ENCODE measurements at regions not wholly inside any gene's neighbourhood (a gene's known extent, or its start where the extent isn't known, plus 50 kb on each side); places are given as distances from the start of the nearest gene placed in this dataset.

DNA sequence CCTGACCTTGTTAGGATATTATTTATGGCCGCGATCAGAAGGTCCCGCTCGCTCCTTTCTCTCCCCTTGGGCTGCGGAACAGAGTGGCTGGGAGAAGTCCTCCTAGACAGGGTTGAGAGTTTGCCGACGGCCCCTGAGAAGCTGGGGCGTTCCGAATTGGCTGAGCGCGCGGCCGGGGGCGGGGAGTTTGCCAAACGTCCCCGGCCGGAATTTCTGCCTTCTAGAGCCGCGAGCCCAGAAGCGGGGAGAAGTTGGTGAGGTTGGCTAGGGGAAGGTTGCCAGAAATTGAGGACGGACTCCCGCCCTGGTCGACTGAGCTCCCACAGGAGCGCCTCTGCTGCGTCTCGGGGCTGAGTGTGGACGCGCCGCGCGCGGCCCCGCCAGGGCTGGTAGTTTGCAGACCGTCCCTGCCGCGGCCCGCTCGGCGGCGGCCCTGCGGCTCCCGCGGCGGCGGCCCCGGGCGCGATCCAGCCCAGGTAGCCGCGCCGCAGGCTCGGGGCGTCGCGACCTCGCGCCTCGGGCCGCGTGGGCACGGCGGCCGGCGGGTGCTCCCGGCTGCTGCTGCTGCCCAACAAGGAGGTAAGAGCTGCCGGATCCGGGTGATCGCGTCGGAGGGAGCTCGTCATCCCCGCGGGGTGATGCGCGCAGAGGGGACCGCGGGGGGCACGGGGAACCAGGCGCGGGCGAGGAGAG, 134.0 kb upstream of the MGAT5 start (continued):
- TF ChIP-seq SPI1 (IDR thresholded peaks at IDR 0.05; ENCODE audit: borderline replicate concordance, insufficient read depth, low read depth, low read length) (no peak), CHD2 (IDR thresholded peaks at IDR 0.05; ENCODE audit: borderline replicate concordance, low read depth, low read length) (peak; percentile 21; the same call in 1 of the 2 replicates)

DNA sequence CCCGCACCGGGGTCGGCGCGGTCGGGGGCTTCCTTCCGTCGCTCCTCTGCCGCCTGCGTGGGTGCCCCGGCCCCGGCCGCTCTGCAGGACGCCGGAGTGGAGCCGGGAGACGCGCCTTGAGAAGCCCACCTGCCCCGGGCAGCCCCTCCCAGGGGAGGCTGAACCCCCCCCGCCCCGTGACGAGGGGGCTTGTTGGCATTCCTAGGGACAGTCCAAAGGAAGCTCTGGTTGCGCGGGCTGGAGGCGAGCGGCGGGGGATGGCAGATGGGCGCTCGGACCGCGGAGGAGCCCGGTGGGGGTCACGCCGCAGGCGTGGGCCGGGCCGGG, 133.5 kb upstream of the MGAT5 start:
- H3K4me1 ChIP-seq (ENCODE audit: control insufficient read depth, insufficient read depth, low read length) = peaks cover 26% of the 10 kb centered on the region
- in situ Hi-C loops (cut with MboI) (no loop called here), intact Hi-C loops (cut with micrococcal nuclease; ENCODE audit: unreplicated experiment) (no loop called here)
- DNase-seq (ENCODE audit: low read depth, low spot score) = no peak
- ChIA-PET SMC1A (ENCODE audit: uncharacterized antibody, unreplicated experiment) (interaction anchor here (0.7 to 5.8 kb wide), 10 partner anchors 99 to 331 kb away, joined by 3 to 163 read pairs (median 12); no protein-coding TSS in a partner anchor), RAD21 (ENCODE audit: unreplicated experiment) (interaction anchor here (0.9 to 11.1 kb wide), 16 partner anchors 17 to 292 kb away, joined by 3 to 201 read pairs (median 4); partner anchors contain the start of gene MGAT5), POLR2A (interaction anchor here (0.6 to 4.3 kb wide), 5 partner anchors 85 to 291 kb away, joined by 3 to 24 read pairs (median 8); no protein-coding TSS in a partner anchor), CTCF (interaction anchor here (1.1 to 17.5 kb wide), 7 partner anchors 85 to 293 kb away, joined by 3 to 320 read pairs (median 7); no protein-coding TSS in a partner anchor)
- FAIRE-seq = no peak
- H3K4me3 ChIP-seq = peak overlapping the region; percentile 92
- ATAC-seq = no peak; the same call in 1 of the 3 replicates
- H3K36me3 ChIP-seq (ENCODE audit: control insufficient read depth in 2 of 2, insufficient read depth in 2 of 2, low read length in 1 of 2) = 0 out of 4 replicates have a peak, but pooled peaks cover 0 to 2% of the 10 kb centered on the region in 2 experiments
- peak overlapping the region; percentile 19; the same call in 1 of the 2 replicates for H2AFZ ChIP-seq (ENCODE audit: control insufficient read depth, low read depth, low read length)
- WGBS (ENCODE audit: insufficient coverage, insufficient replicate concordance, low lambda C conversion rate, missing lambda C conversion rate) = no CpG with 5 or more reads among the region's 37 CpGs
- H4K20me1 ChIP-seq (ENCODE audit: control insufficient read depth, insufficient read depth) = no peaks in the 10 kb centered on the region; the same call in 1 of the 2 replicates
- H3K27ac ChIP-seq (ENCODE audit: control insufficient read depth, insufficient read depth) = peak overlapping the region; percentile 77
- H3K79me2 ChIP-seq (ENCODE audit: control insufficient read depth, insufficient read depth, low read length) = peaks cover 60% of the 10 kb centered on the region
- peak overlapping the region; percentile 17; the same call in 1 of the 2 replicates for H3K4me2 ChIP-seq (ENCODE audit: control insufficient read depth, insufficient read depth)
- BruUV-seq (replicated peaks) = no TSS peak
- no peaks in the 10 kb centered on the region for H3K9me3 ChIP-seq (replicated peaks; ENCODE audit: control insufficient read depth, insufficient read depth, low read length)
- H3K9ac ChIP-seq (ENCODE audit: control insufficient read depth, insufficient read depth, low read length) = peak overlapping the region; percentile 79
- no peaks in the 10 kb centered on the region for H3K27me3 ChIP-seq (replicated peaks in 1 of 2; ENCODE audit: control insufficient read depth in 2 of 2, insufficient read depth in 2 of 2, low read length in 1 of 2)
- TF ChIP-seq IRF3 (IDR thresholded peaks at IDR 0.05) (no peak), HDAC6 (IDR thresholded peaks at IDR 0.05; ENCODE audit: unreplicated experiment) (no peak), POU2F2 (IDR thresholded peaks at IDR 0.05; ENCODE audit: borderline replicate concordance, low read depth, low read length) (no peak), NFYA (IDR thresholded peaks at IDR 0.05; ENCODE audit: borderline replicate concordance, low read depth, low read length) (no peak), KDM1A (IDR thresholded peaks at IDR 0.05; ENCODE audit: borderline replicate concordance) (no peak), ZBTB4 (CRISPR knock-in tag; IDR thresholded peaks at IDR 0.05) (no peak), CREM (IDR thresholded peaks at IDR 0.05; ENCODE audit: low read depth) (no peak), NRF1 (conservative IDR thresholded peaks at IDR 0.05; ENCODE audit: low read depth, low read length) (no peak), BACH1 (IDR thresholded peaks at IDR 0.05; ENCODE audit: borderline replicate concordance) (no peak), YBX1 (IDR thresholded peaks at IDR 0.05) (no peak)
- TF ChIP-seq, protein P1, sequence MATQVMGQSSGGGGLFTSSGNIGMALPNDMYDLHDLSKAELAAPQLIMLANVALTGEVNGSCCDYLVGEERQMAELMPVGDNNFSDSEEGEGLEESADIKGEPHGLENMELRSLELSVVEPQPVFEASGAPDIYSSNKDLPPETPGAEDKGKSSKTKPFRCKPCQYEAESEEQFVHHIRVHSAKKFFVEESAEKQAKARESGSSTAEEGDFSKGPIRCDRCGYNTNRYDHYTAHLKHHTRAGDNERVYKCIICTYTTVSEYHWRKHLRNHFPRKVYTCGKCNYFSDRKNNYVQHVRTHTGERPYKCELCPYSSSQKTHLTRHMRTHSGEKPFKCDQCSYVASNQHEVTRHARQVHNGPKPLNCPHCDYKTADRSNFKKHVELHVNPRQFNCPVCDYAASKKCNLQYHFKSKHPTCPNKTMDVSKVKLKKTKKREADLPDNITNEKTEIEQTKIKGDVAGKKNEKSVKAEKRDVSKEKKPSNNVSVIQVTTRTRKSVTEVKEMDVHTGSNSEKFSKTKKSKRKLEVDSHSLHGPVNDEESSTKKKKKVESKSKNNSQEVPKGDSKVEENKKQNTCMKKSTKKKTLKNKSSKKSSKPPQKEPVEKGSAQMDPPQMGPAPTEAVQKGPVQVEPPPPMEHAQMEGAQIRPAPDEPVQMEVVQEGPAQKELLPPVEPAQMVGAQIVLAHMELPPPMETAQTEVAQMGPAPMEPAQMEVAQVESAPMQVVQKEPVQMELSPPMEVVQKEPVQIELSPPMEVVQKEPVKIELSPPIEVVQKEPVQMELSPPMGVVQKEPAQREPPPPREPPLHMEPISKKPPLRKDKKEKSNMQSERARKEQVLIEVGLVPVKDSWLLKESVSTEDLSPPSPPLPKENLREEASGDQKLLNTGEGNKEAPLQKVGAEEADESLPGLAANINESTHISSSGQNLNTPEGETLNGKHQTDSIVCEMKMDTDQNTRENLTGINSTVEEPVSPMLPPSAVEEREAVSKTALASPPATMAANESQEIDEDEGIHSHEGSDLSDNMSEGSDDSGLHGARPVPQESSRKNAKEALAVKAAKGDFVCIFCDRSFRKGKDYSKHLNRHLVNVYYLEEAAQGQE (IDR thresholded peaks at IDR 0.05; ENCODE audit: low read depth, low read length) = no peak

Measured in GM12878 (cell line).